Caco-2 (cell line): ENCODE measurements at regions not wholly inside any gene's neighbourhood (a gene's known extent, or its start where the extent isn't known, plus 50 kb on each side); places are given as distances from the start of the nearest gene placed in this dataset.

Experiments used
- BruUV-seq: library from RNA; stranded (reverse); fragments of 400-500 nt; replicated peaks from 2 replicates; lab custom pipeline; 2021; lab: Mats Ljungman, UMichigan
- CTCF ChIA-PET: fragments of 300-600 bp; sonication (Branson Sonifier 250); formaldehyde crosslinking; loops from one replicate; lab custom pipeline; 2022; ENCODE audit warnings: antibody characterized with exemption; lab: Charles Lee
- POLR2A ChIA-PET: fragments of 300-600 bp; sonication (Branson Sonifier 250); formaldehyde crosslinking; loops from one replicate; lab custom pipeline; 2022; ENCODE audit warnings: antibody characterized with exemption; lab: Charles Lee
- DNase-seq, 2 experiments: peaks; one replicate each; pipeline versions ENCODE4 v3.0.0 to v3.0.0-alpha.2; 2020 to 2022
- H3K27me3 ChIP-seq: replicated peaks from 2 replicates; pipeline ENCODE4 v1.6.0; 2011; ENCODE audit warnings: low read length; ENCODE audit not compliant: control insufficient read depth, insufficient read depth
- H3K36me3 ChIP-seq: 2 replicates; pipeline ENCODE4 v1.5.1; 2011; ENCODE audit warnings: low read length; ENCODE audit not compliant: control insufficient read depth, insufficient read depth
- H3K4me1 ChIP-seq: fragments of 250-450 bp; sonication (Bioruptor Pico); 2 replicates; pipeline ENCODE4 v1.5.1; 2020; ENCODE audit warnings: mild to moderate bottlenecking
- H3K4me3 ChIP-seq: 2 replicates; pipeline ENCODE4 v1.5.1; 2011; ENCODE audit warnings: low read depth, mild to moderate bottlenecking, control low read depth, low read length
- H3K9me3 ChIP-seq: fragments of 250-450 bp; sonication (Bioruptor Pico); 2 replicates; pipeline ENCODE4 v1.5.1; 2020; ENCODE audit warnings: mild to moderate bottlenecking, moderate library complexity
- H3K27ac Mint-ChIP-seq: one replicate; pipeline ENCODE4 v1.8.0; 2022; ENCODE audit warnings: mixed read lengths; ENCODE audit not compliant: unreplicated experiment
- H3K27me3 Mint-ChIP-seq: one replicate; pipeline ENCODE4 v1.8.0; 2022; ENCODE audit warnings: mixed read lengths; ENCODE audit not compliant: insufficient read depth, unreplicated experiment
- H3K36me3 Mint-ChIP-seq: one replicate; pipeline ENCODE4 v1.8.0; 2022; ENCODE audit warnings: mild to moderate bottlenecking, mixed read lengths; ENCODE audit not compliant: insufficient read depth, unreplicated experiment
- H3K4me1 Mint-ChIP-seq: one replicate; pipeline ENCODE4 v1.8.0; 2022; ENCODE audit warnings: low read depth, mixed read lengths; ENCODE audit not compliant: unreplicated experiment
- H3K4me3 Mint-ChIP-seq: one replicate; pipeline ENCODE4 v1.8.0; 2022; ENCODE audit warnings: mild to moderate bottlenecking, moderate library complexity, mixed read lengths; ENCODE audit not compliant: unreplicated experiment
- H3K9me3 Mint-ChIP-seq: one replicate; pipeline ENCODE4 v1.8.0; 2022; ENCODE audit warnings: mixed read lengths; ENCODE audit not compliant: unreplicated experiment
- CTCF ChIP-seq, 2 experiments: fragments of 200-600 bp in 1 of 2; IDR thresholded peaks; 1 replicate in 1 of 2; 2 replicates in 1 of 2; pipeline versions ENCODE4 v1.5.1 to v1.8.0; 2011 to 2022; ENCODE audit warnings: antibody characterized with exemption in 1 of 2, control low read depth in 1 of 2, inconsistent platforms in 1 of 2, low read depth in 1 of 2, low read length in 1 of 2, mild to moderate bottlenecking in 1 of 2, moderate library complexity in 1 of 2; ENCODE audit not compliant: insufficient read depth in 1 of 2, severe bottlenecking in 1 of 2, unreplicated experiment in 1 of 2
- intact Hi-C: fragments of 100-400 bp; cut with micrococcal nuclease; formaldehyde crosslinking; loops from one replicate; pipeline ENCODE4 v1.10.0; 2022; ENCODE audit not compliant: unreplicated experiment

DNA sequence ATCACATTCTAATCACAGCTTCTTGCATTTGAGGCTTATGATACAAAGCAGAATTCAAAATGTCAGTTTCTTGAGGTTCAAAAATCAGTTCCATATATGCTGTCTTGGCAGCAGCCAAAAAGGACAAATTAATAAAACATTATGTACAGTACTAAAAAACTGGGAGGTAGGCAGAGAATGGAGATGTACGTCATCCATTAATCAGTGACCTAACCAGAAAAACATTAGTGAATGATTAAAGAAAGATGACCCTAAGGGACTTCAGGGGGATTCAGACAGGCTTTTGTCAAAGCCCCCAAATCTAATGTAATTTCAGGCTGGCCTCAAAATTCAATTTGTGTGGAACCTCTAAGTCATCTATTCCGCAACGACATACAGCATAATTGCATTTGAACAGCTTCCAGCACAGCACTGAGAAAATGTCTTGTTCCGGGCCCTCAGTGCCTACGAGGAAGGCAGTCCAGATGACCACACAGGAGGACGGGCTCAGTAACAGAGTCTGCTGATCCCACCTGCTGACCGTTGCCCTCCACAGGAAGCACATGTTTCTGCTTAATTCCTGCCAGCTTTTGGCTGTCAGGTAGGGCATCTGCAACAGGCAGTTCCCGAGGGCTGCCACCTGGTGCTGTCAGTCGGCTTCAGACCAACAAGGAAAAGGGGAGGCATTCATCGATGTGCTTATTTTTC is 83.8 kb upstream of the HHIP start:
- Mint-ChIP-seq H3K4me1 (no peaks in the 10 kb centered on the region), H3K4me3 (no peak overlapping the region), H3K27ac (no peak overlapping the region), H3K36me3 (no peaks in the 10 kb centered on the region), H3K9me3 (no peaks in the 10 kb centered on the region), H3K27me3 (no peaks in the 10 kb centered on the region)
- intact Hi-C loops: no loop called here
- POLR2A ChIA-PET: no interaction called here
- Histone ChIP-seq H3K4me3 (no peak overlapping the region), H3K36me3 (no peaks in the 10 kb centered on the region), H3K4me1 (no peaks in the 10 kb centered on the region), H3K27me3 (no peaks in the 10 kb centered on the region), H3K9me3 (no peaks in the 10 kb centered on the region)
- BruUV-seq: no TSS peak
- TF ChIP-seq CTCF (IDR thresholded peaks at IDR 0.05; ENCODE audit: insufficient read depth in 1 of 2, low read depth in 1 of 2, low read length in 1 of 2, severe bottlenecking in 1 of 2, unreplicated experiment in 1 of 2): no peak
- CTCF ChIA-PET: no interaction called here
- peak in 1 of 2 experiments; percentile 9 for DNase-seq

DNA sequence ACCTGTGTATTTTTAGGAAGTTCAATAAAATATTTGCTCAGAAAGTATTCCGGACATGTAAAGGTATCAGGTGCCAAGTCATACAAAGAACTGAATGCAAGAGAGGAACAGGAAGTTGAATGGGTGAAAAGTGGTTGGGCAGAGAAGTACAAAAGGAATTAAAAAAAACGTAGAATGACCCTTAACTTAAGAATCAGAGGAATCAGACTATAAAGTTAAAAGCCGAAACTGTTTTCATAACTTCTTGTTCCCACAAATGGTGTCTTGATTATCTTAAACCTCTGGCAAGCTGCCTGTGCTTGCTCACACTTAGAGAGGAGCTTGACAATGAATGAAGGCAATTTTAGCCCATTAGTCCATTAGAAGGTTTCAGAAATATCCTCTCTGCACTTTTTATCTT is 81.6 kb upstream of the HHIP start:
- Mint-ChIP-seq H3K27me3 (no peaks in the 10 kb centered on the region), H3K9me3 (no peaks in the 10 kb centered on the region), H3K4me1 (no peaks in the 10 kb centered on the region), H3K4me3 (no peak overlapping the region), H3K27ac (no peak overlapping the region), H3K36me3 (no peaks in the 10 kb centered on the region)
- no peak for DNase-seq
- intact Hi-C loops: no loop called here
- CTCF ChIA-PET: no interaction called here
- H3K27me3 ChIP-seq: no peaks in the 10 kb centered on the region
- TF ChIP-seq CTCF (IDR thresholded peaks at IDR 0.05; ENCODE audit: insufficient read depth in 1 of 2, low read depth in 1 of 2, low read length in 1 of 2, severe bottlenecking in 1 of 2, unreplicated experiment in 1 of 2): no peak
- POLR2A ChIA-PET: no interaction called here
- no peaks in the 10 kb centered on the region for H3K36me3 ChIP-seq
- no peaks in the 10 kb centered on the region for H3K4me1 ChIP-seq
- H3K4me3 ChIP-seq: no peak overlapping the region
- BruUV-seq: no TSS peak
- no peaks in the 10 kb centered on the region for H3K9me3 ChIP-seq

GRCh38 chr4:144565527-144566195 is 80.3 kb upstream of the HHIP start:
- ChIA-PET CTCF (no interaction called here), POLR2A (no interaction called here)
- intact Hi-C loops: no loop called here
- BruUV-seq: no TSS peak
- no peak for DNase-seq
- H3K36me3 ChIP-seq: no peaks in the 10 kb centered on the region
- H3K27me3 ChIP-seq: no peaks in the 10 kb centered on the region
- H3K9me3 ChIP-seq: no peaks in the 10 kb centered on the region
- Mint-ChIP-seq H3K27ac (no peak overlapping the region), H3K36me3 (no peaks in the 10 kb centered on the region), H3K9me3 (no peaks in the 10 kb centered on the region), H3K4me3 (no peak overlapping the region), H3K4me1 (no peaks in the 10 kb centered on the region), H3K27me3 (no peaks in the 10 kb centered on the region)
- H3K4me1 ChIP-seq: no peaks in the 10 kb centered on the region
- H3K4me3 ChIP-seq: no peak overlapping the region
- no peak for TF ChIP-seq CTCF (IDR thresholded peaks at IDR 0.05; ENCODE audit: insufficient read depth in 1 of 2, low read depth in 1 of 2, low read length in 1 of 2, severe bottlenecking in 1 of 2, unreplicated experiment in 1 of 2)
